AG09309 (cell line): ENCODE measurements at regions not wholly inside any gene's neighbourhood (a gene's known extent, or its start where the extent isn't known, plus 50 kb on each side); places are given as distances from the start of the nearest gene placed in this dataset.

ENCODE experiments used
- DNase-seq: peaks from one replicate; pipeline ENCODE4 v3.0.0-alpha.2; 2010; ENCODE audit warnings: low read depth
- H3K4me3 ChIP-seq: 2 replicates; pipeline ENCODE4 v1.5.1; 2011; ENCODE audit warnings: mild to moderate bottlenecking, low read depth, low read length, moderate library complexity; ENCODE audit not compliant: control insufficient read depth
- CTCF ChIP-seq: IDR thresholded peaks from 2 replicates; pipeline ENCODE4 v1.5.1; 2011; ENCODE audit warnings: mild to moderate bottlenecking, low read depth, low read length, inconsistent platforms; ENCODE audit not compliant: insufficient read depth, control insufficient read depth; ENCODE audit errors: missing control alignments

GRCh38 chr7:24137338-24137737 is 146.7 kb upstream of the NPY start:
- no peak overlapping the region for H3K4me3 ChIP-seq
- no peak for DNase-seq
- TF ChIP-seq CTCF = no peak

GRCh38 chr7:24138343-24138742 is 145.6 kb upstream of the NPY start:
- no peak overlapping the region for H3K4me3 ChIP-seq
- TF ChIP-seq CTCF = no peak
- no peak for DNase-seq

- TF ChIP-seq CTCF = no peak
- no peak for DNase-seq
- H3K4me3 ChIP-seq = no peak overlapping the region
Measured at GRCh38 chr7:24140001-24140400, 144.0 kb upstream of the NPY start.

- DNase-seq = no peak
- TF ChIP-seq CTCF = no peak
- no peak overlapping the region for H3K4me3 ChIP-seq
Measured at GRCh38 chr7:24141874-24142509, 142.0 kb upstream of the NPY start.

- no peak overlapping the region for H3K4me3 ChIP-seq
- DNase-seq = no peak
- no peak for TF ChIP-seq CTCF
Measured at GRCh38 chr7:24143547-24143946, 140.4 kb upstream of the NPY start.

GRCh38 chr7:24151944-24152343 is 132.0 kb upstream of the NPY start:
- no peak for TF ChIP-seq CTCF
- no peak for DNase-seq
- no peak overlapping the region for H3K4me3 ChIP-seq

- TF ChIP-seq CTCF = no peak
- no peak overlapping the region for H3K4me3 ChIP-seq
- DNase-seq = no peak
Measured at GRCh38 chr7:24152356-24152755, 131.6 kb upstream of the NPY start.
